Omental fat pad (tissue), 3 donors: ENCODE measurements at regions not wholly inside any gene's neighbourhood (a gene's known extent, or its start where the extent isn't known, plus 50 kb on each side); places are given as distances from the start of the nearest gene placed in this dataset.

Source experiments
- ATAC-seq: fragments of 150-250 bp; one replicate; pipeline ENCODE4 v1.9.1; 2016; ENCODE audit warnings: mild to moderate bottlenecking, moderate library complexity; ENCODE audit not compliant: low FRiP score
- DNase-seq: peaks from one replicate; pipeline ENCODE4 v3.0.0-alpha.2; 2019; ENCODE audit warnings: low spot score
- CTCF ChIP-seq, 3 donors: fragments of 450-650 bp; IDR thresholded peaks; one replicate each; pipeline ENCODE4 v1.5.1; 2016 to 2017; ENCODE audit warnings: antibody characterized with exemption in 3 of 3, mild to moderate bottlenecking in 3 of 3, moderate library complexity in 2 of 3

- ATAC-seq (no peak), DNase-seq (no peak)
- no peak for TF ChIP-seq CTCF (IDR thresholded peaks at IDR 0.05)
Observed at GRCh38 chr16:50470687-50471086, 77.5 kb upstream of the NKD1 start.

GRCh38 chr16:50469744-50470321 is 78.4 kb upstream of the NKD1 start:
- no peak for DNase-seq
- no peak for ATAC-seq
- TF ChIP-seq CTCF (IDR thresholded peaks at IDR 0.05): no peak

GRCh38 chr16:50469121-50469743 is 79.0 kb upstream of the NKD1 start:
- ATAC-seq (no peak), DNase-seq (no peak)
- TF ChIP-seq CTCF (IDR thresholded peaks at IDR 0.05): no peak

- ATAC-seq: no peak
- TF ChIP-seq CTCF (IDR thresholded peaks at IDR 0.05): no peak
- DNase-seq: no peak
Observed at GRCh38 chr16:50468749-50469078, 79.5 kb upstream of the NKD1 start.

GRCh38 chr16:50467943-50468748 is 80.0 kb upstream of the NKD1 start:
- TF ChIP-seq CTCF (IDR thresholded peaks at IDR 0.05): no peak
- no peak for DNase-seq
- no peak for ATAC-seq

GRCh38 chr16:50467559-50467942 is 80.6 kb upstream of the NKD1 start:
- no peak for ATAC-seq
- DNase-seq: no peak
- TF ChIP-seq CTCF (IDR thresholded peaks at IDR 0.05): no peak

GRCh38 chr16:50466170-50466569 is 82.0 kb upstream of the NKD1 start:
- DNase-seq (no peak), ATAC-seq (no peak)
- no peak for TF ChIP-seq CTCF (IDR thresholded peaks at IDR 0.05)
